ENCODE measurements at regions not wholly inside any gene's neighbourhood (a gene's known extent, or its start where the extent isn't known, plus 50 kb on each side); places are given as distances from the start of the nearest gene placed in this dataset.

DNA sequence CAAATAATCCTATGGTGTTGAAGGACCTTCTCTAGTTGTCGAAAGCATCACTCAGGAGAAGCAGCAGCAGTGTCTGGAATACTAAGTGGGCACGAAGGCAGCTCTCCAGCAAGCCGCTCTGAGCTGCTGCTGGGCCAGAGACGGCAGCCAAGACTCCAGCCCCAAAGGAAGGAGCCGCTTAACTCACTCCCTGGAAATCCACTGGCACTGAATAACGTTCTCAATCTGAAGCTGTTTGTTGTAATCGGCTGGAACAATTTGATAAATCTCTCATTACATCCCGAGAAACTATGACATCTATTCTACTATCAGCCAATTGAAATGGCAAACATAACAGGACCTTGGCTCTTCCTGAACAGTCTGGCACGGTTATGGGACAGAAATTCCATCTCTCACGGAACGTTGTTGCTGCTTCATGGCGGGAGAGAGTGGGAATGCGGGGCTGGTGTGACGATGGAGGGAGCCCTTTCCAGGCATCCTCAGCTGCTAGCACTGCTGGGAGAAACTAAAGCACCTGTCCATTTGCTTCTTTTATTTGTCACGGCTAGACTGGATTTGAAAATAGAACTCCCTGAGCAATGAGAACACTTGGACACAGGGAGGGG, 331.5 kb upstream of the RNF32 start:
- no peaks in the 10 kb centered on the region for H3K4me1 Mint-ChIP-seq (ENCODE audit: insufficient read depth, unreplicated experiment)
- intact Hi-C loops (cut with micrococcal nuclease): no loop called here
- H3K27me3 Mint-ChIP-seq (ENCODE audit: insufficient read depth, unreplicated experiment): peaks cover 83% of the 10 kb centered on the region
- H3K9me3 Mint-ChIP-seq (ENCODE audit: unreplicated experiment): no peaks in the 10 kb centered on the region
- H3K36me3 Mint-ChIP-seq (ENCODE audit: insufficient read depth, unreplicated experiment): no peaks in the 10 kb centered on the region
- no peak for TF ChIP-seq CTCF (IDR thresholded peaks at IDR 0.05; ENCODE audit: unreplicated experiment)
- DNase-seq (ENCODE audit: unreplicated experiment): no peak
- CTCF ChIA-PET: interaction anchor here (0.5 kb wide), 1 partner anchor 21 kb away, joined by 3 read pairs; no protein-coding TSS in a partner anchor
- H3K4me3 Mint-ChIP-seq (ENCODE audit: unreplicated experiment): no peak overlapping the region
- no TSS peak for BruUV-seq (replicated peaks)
- H3K27ac Mint-ChIP-seq (ENCODE audit: low read depth, unreplicated experiment): no peak overlapping the region
- POLR2A ChIA-PET: no interaction called here

DNA sequence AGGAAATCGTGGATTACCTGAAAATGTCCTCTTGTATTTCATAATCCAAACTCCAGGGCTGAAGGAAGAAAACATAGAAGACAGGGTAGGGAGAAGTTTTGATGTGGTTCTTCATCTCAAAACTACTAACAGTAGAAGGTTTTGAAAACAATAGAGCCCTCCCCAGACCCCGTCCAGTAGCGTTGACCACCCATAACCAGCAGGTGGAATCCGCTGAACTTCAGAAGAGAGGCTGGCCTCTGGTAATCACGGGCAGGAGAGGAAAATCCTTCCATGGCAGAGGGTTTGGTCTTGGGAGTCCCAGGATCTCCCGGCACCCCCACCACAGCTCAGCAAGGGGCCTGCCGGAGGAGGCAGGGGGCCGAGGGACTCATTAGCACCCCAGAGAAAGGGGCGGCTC, 333.4 kb upstream of the RNF32 start:
- Mint-ChIP-seq H3K27me3 (ENCODE audit: insufficient read depth, unreplicated experiment) (peaks cover 64% of the 10 kb centered on the region), H3K27ac (ENCODE audit: low read depth, unreplicated experiment) (no peak overlapping the region), H3K9me3 (ENCODE audit: unreplicated experiment) (no peaks in the 10 kb centered on the region), H3K36me3 (ENCODE audit: insufficient read depth, unreplicated experiment) (no peaks in the 10 kb centered on the region), H3K4me1 (ENCODE audit: insufficient read depth, unreplicated experiment) (no peaks in the 10 kb centered on the region), H3K4me3 (ENCODE audit: unreplicated experiment) (no peak overlapping the region)
- no TSS peak for BruUV-seq (replicated peaks)
- CTCF ChIA-PET: interaction anchor here (1.0 kb wide), 1 partner anchor 167 kb away, joined by 3 read pairs; no protein-coding TSS in a partner anchor
- no peak for TF ChIP-seq CTCF (IDR thresholded peaks at IDR 0.05; ENCODE audit: unreplicated experiment)
- DNase-seq (ENCODE audit: unreplicated experiment): no peak
- intact Hi-C loops (cut with micrococcal nuclease): no loop called here
- POLR2A ChIA-PET: no interaction called here

DNA sequence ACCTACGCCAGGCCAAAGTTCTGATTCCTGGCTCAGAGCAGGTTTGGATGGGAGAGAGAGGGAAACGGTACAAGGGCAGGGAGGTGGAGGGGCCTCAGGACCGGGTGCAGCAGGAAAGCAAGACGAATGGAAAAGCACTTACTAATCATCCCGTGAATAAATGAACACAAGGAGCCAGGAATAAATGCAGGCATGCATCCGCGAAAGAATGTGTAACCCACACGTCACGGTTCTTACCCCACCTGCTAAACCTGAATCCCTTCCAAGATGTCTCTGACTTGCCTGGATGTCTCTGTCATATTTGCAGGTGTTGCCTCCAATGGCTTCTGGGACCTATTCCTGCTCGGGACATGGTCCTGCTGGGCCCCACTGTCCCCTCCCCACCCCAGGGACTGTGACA, 335.2 kb upstream of the RNF32 start:
- Mint-ChIP-seq H3K4me3 (ENCODE audit: unreplicated experiment) (no peak overlapping the region), H3K27me3 (ENCODE audit: insufficient read depth, unreplicated experiment) (peaks cover 56% of the 10 kb centered on the region), H3K27ac (ENCODE audit: low read depth, unreplicated experiment) (no peak overlapping the region), H3K9me3 (ENCODE audit: unreplicated experiment) (no peaks in the 10 kb centered on the region), H3K4me1 (ENCODE audit: insufficient read depth, unreplicated experiment) (no peaks in the 10 kb centered on the region), H3K36me3 (ENCODE audit: insufficient read depth, unreplicated experiment) (no peaks in the 10 kb centered on the region)
- intact Hi-C loops (cut with micrococcal nuclease): no loop called here
- ChIA-PET POLR2A (no interaction called here), CTCF (no interaction called here)
- no peak for DNase-seq (ENCODE audit: unreplicated experiment)
- BruUV-seq (replicated peaks): no TSS peak
- no peak for TF ChIP-seq CTCF (IDR thresholded peaks at IDR 0.05; ENCODE audit: unreplicated experiment)

DNA sequence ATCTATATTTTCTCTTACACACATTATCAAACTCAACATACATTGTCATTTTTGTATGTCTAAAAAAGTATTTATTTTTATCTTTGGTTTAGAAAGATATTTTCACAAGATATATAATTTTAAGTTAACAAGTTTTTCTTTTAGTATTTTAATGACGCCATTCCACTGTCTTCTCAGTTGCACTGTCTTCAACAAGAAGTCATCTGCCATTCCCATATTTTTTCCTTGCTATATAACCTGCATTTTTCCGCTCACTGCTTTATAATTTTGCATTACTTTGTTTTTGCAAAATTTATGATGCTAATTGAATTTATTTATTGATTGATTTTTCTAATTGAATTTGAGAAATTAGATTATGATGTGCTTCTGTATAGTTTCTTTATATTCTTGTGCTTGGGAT, 357.8 kb upstream of the RNF32 start:
- Mint-ChIP-seq H3K36me3 (ENCODE audit: insufficient read depth, unreplicated experiment) (no peaks in the 10 kb centered on the region), H3K4me3 (ENCODE audit: unreplicated experiment) (no peak overlapping the region), H3K9me3 (ENCODE audit: unreplicated experiment) (peaks cover 21% of the 10 kb centered on the region), H3K27me3 (ENCODE audit: insufficient read depth, unreplicated experiment) (peaks cover 11% of the 10 kb centered on the region), H3K4me1 (ENCODE audit: insufficient read depth, unreplicated experiment) (no peaks in the 10 kb centered on the region), H3K27ac (ENCODE audit: low read depth, unreplicated experiment) (no peak overlapping the region)
- intact Hi-C loops (cut with micrococcal nuclease): no loop called here
- ChIA-PET CTCF (no interaction called here), POLR2A (interaction anchor here (0.7 kb wide), 1 partner anchor 8 kb away, joined by 3 read pairs; no protein-coding TSS in a partner anchor)
- BruUV-seq (replicated peaks): no TSS peak
- no peak for TF ChIP-seq CTCF (IDR thresholded peaks at IDR 0.05; ENCODE audit: unreplicated experiment)
- no peak for DNase-seq (ENCODE audit: unreplicated experiment)

Measured in MCF 10A (cell line).